ENCODE measurements at regions not wholly inside any gene's neighbourhood (a gene's known extent, or its start where the extent isn't known, plus 50 kb on each side); places are given as distances from the start of the nearest gene placed in this dataset.

DNA sequence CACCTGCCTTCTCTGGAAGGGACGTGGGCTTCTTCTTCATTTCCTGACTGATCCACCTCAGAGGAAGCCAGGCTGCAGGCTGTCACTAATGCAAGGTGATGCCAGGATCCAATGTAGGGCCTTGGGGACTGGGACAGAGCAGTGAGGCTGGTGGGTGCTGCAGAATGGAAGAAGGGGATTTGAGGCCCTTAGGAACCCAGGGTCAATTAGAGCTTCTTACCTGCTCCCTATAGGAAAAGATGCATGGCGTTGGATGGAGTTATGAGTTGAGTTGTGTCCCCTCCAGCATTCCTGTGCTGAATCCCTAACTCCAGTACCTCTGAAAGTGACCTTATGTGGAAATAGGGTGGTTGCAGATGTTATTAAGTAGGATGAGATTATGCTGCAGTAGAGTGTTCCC, 190.4 kb downstream of the MIAT start:
- TF ChIP-seq POLR2A (IDR thresholded peaks at IDR 0.05; ENCODE audit: control extremely low read depth in 1 of 2, low read depth in 2 of 2, low read length in 2 of 2) (no peak), EP300 (IDR thresholded peaks at IDR 0.05; ENCODE audit: borderline replicate concordance in 1 of 2, low read depth in 2 of 2, low read length in 2 of 2) (no peak), TCF12 (IDR thresholded peaks at IDR 0.05; ENCODE audit: low read depth, low read length) (no peak), POLR2AphosphoS5 (IDR thresholded peaks at IDR 0.05; ENCODE audit: low read depth, low read length) (no peak)
- TF ChIP-seq, protein P1, sequence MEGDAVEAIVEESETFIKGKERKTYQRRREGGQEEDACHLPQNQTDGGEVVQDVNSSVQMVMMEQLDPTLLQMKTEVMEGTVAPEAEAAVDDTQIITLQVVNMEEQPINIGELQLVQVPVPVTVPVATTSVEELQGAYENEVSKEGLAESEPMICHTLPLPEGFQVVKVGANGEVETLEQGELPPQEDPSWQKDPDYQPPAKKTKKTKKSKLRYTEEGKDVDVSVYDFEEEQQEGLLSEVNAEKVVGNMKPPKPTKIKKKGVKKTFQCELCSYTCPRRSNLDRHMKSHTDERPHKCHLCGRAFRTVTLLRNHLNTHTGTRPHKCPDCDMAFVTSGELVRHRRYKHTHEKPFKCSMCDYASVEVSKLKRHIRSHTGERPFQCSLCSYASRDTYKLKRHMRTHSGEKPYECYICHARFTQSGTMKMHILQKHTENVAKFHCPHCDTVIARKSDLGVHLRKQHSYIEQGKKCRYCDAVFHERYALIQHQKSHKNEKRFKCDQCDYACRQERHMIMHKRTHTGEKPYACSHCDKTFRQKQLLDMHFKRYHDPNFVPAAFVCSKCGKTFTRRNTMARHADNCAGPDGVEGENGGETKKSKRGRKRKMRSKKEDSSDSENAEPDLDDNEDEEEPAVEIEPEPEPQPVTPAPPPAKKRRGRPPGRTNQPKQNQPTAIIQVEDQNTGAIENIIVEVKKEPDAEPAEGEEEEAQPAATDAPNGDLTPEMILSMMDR (IDR thresholded peaks at IDR 0.05; ENCODE audit: control extremely low read depth in 1 of 3, insufficient read depth in 1 of 3, low read depth in 1 of 3, low read length in 3 of 3), result no peak

All from H1 (cell line).